HG02588 (cell line): ENCODE measurements at regions not wholly inside any gene's neighbourhood (a gene's known extent, or its start where the extent isn't known, plus 50 kb on each side); places are given as distances from the start of the nearest gene placed in this dataset.

Experiments
- ATAC-seq: cut with Tn5 transposase; IDR thresholded peaks from one replicate; pipeline ENCODE4 v1.9.1; 2021; ENCODE audit warnings: mild to moderate bottlenecking, moderate library complexity; ENCODE audit not compliant: unreplicated experiment

GRCh38 chr6:54786154-54786553, 60.4 kb upstream of the FAM83B start:
- no peak for ATAC-seq

DNA sequence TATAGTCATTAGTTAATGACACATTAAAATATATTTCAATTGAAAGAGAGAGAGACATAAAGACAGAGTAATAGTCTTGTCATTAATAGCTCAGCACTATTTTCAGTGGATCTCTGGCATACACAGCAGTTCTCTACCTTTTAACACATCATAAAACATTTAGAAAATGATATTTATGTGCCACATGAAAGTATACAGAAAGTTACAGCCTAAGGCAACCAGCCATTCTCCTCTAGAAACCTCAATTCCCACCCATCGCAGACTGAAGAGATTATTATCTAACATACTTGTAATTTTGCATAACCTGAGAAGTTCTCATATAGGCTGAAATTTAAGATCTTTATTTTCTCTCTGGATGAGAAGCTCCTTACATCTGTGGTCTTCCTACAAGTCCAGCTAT, 58.7 kb upstream of the FAM83B start:
- ATAC-seq: no peak
